ENCODE measurements at regions not wholly inside any gene's neighbourhood (a gene's known extent, or its start where the extent isn't known, plus 50 kb on each side); places are given as distances from the start of the nearest gene placed in this dataset.

DNA sequence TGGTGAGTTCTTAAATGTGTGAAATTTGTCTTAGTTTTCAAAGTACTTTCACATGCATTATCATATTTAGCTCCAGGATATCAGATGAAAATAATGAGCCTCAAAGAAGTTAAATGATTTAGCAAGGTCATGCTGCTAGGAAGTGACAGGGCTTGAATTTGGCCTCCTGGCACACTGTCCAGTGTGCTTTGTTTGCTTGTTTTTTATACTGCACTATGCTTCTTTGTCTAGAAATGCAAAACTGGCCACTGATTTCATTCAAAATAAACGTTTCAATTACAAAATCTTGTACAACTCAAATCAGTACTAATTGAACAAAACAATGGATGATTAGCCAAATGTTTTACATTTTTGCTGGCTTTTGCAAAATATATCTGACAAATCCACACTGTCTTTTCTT lies 583.3 kb upstream of the CBLB start:
- TF ChIP-seq CTCF (IDR thresholded peaks at IDR 0.05; ENCODE audit: low read depth, low read length) (no peak), EZH2phosphoT487 (IDR thresholded peaks at IDR 0.05; ENCODE audit: low read depth) (no peak)
